GM04504 (cell line): ENCODE measurements at regions not wholly inside any gene's neighbourhood (a gene's known extent, or its start where the extent isn't known, plus 50 kb on each side); places are given as distances from the start of the nearest gene placed in this dataset.

Experiments
- DNase-seq: peaks from one replicate; pipeline ENCODE4 v3.0.0-alpha.2; 2012; ENCODE audit warnings: low read depth

- peak; percentile 58 for DNase-seq
Observed at GRCh38 chr16:64459821-64460220, 662.0 kb downstream of the CDH11 start.

GRCh38 chr16:64459402-64459801 is 662.5 kb downstream of the CDH11 start:
- DNase-seq: no peak

GRCh38 chr16:64455275-64455674 is 666.6 kb downstream of the CDH11 start:
- no peak for DNase-seq

- no peak for DNase-seq
Observed at GRCh38 chr16:64453646-64454045, 668.2 kb downstream of the CDH11 start.

- no peak for DNase-seq
Observed at GRCh38 chr16:64452446-64452845, 669.4 kb downstream of the CDH11 start.

GRCh38 chr16:64450177-64450576 is 671.7 kb downstream of the CDH11 start:
- DNase-seq: peak; percentile 29

GRCh38 chr16:64449506-64449905 is 672.4 kb downstream of the CDH11 start:
- DNase-seq: no peak

GRCh38 chr16:64445649-64446048 is 676.2 kb downstream of the CDH11 start:
- no peak for DNase-seq

GRCh38 chr16:64445245-64445644 is 676.6 kb downstream of the CDH11 start:
- DNase-seq: no peak

GRCh38 chr16:64440421-64440831 is 681.4 kb downstream of the CDH11 start:
- peak; percentile 96 for DNase-seq

GRCh38 chr16:64440005-64440404 is 681.9 kb downstream of the CDH11 start:
- DNase-seq: no peak

- DNase-seq: no peak
Observed at GRCh38 chr16:64437706-64438324, 684.0 kb downstream of the CDH11 start.

GRCh38 chr16:64434526-64435069 is 687.3 kb downstream of the CDH11 start:
- DNase-seq: no peak

GRCh38 chr16:64428463-64429113 is 693.3 kb downstream of the CDH11 start:
- DNase-seq: peak; percentile 50

- DNase-seq: no peak
Observed at GRCh38 chr16:64426131-64426666, 695.7 kb downstream of the CDH11 start.

GRCh38 chr16:64425381-64425780 is 696.5 kb downstream of the CDH11 start:
- DNase-seq: no peak

GRCh38 chr16:64422259-64422658 is 699.6 kb downstream of the CDH11 start:
- DNase-seq: no peak

- DNase-seq: no peak
Observed at GRCh38 chr16:64421515-64421914, 700.3 kb downstream of the CDH11 start.

- no peak for DNase-seq
Observed at GRCh38 chr16:64419832-64420231, 702.0 kb downstream of the CDH11 start.

GRCh38 chr16:64417711-64418227 is 704.1 kb downstream of the CDH11 start:
- DNase-seq: no peak

- no peak for DNase-seq
Observed at GRCh38 chr16:64416216-64417005, 705.5 kb downstream of the CDH11 start.

GRCh38 chr16:64412578-64413280 is 709.1 kb downstream of the CDH11 start:
- DNase-seq: no peak
